ENCODE measurements at regions not wholly inside any gene's neighbourhood (a gene's known extent, or its start where the extent isn't known, plus 50 kb on each side); places are given as distances from the start of the nearest gene placed in this dataset.
"Not testable (repeated sequence)": the region's sequence is repeated elsewhere in the genome, so short reads cannot be mapped to it uniquely, and the experiment has no call there.

DNA sequence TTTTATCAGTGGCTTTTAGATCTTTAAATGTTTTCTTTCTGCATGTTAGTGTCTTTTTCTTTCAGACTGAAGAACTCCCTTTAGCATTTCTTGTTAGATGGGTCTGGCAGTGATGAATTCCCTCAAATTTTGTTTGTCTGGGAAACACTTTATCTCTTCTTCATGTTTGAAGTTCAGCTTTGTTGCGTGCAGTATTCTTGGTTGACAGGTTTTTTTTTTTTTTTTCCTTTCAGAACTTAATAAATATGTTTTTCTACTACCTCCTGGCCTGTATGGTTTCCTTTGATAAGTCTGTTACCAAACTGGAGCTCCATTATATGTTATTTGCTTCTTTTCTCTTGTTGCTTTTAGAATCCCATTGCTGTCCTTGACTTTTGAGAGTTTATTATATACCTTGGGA is 89.8 kb upstream of the ACKR3 start:
- DNase-seq (ENCODE audit: low spot score), result no peak
- TF ChIP-seq POLR2A (IDR thresholded peaks at IDR 0.05), result no peak
- no peak for TF ChIP-seq POLR2AphosphoS5 (IDR thresholded peaks at IDR 0.05)
- no peak for TF ChIP-seq CTCF (IDR thresholded peaks at IDR 0.05)
- Histone ChIP-seq H3K27ac (no peak overlapping the region), H3K27me3 (replicated peaks; ENCODE audit: insufficient read depth) (no peaks in the 10 kb centered on the region), H3K9me3 (no peaks in the 10 kb centered on the region), H3K36me3 (no peaks in the 10 kb centered on the region), H3K4me1 (replicated peaks) (no peaks in the 10 kb centered on the region), H3K4me3 (no peak overlapping the region)
- 100% methylated on average over 1 of the region's 1 CpG for WGBS
- intact Hi-C loops (cut with DNase I), result no loop called here

GRCh38 chr2:236483102-236483501 is 86.5 kb upstream of the ACKR3 start:
- Histone ChIP-seq H3K4me3 (no peak overlapping the region), H3K9me3 (no peaks in the 10 kb centered on the region), H3K27me3 (replicated peaks; ENCODE audit: insufficient read depth) (no peaks in the 10 kb centered on the region), H3K4me1 (replicated peaks) (no peaks in the 10 kb centered on the region), H3K36me3 (no peaks in the 10 kb centered on the region), H3K27ac (no peak overlapping the region)
- intact Hi-C loops (cut with DNase I), result no loop called here
- no peak for DNase-seq (ENCODE audit: low spot score)
- WGBS, result 100% methylated on average over 1 of the region's 1 CpG
- TF ChIP-seq CTCF (IDR thresholded peaks at IDR 0.05) (no peak), POLR2AphosphoS5 (IDR thresholded peaks at IDR 0.05) (no peak), POLR2A (IDR thresholded peaks at IDR 0.05) (no peak)

- Histone ChIP-seq H3K27me3 (replicated peaks; ENCODE audit: insufficient read depth) (no peaks in the 10 kb centered on the region), H3K9me3 (no peaks in the 10 kb centered on the region), H3K36me3 (no peaks in the 10 kb centered on the region), H3K4me3 (no peak overlapping the region), H3K4me1 (replicated peaks) (no peaks in the 10 kb centered on the region), H3K27ac (no peak overlapping the region)
- intact Hi-C loops (cut with DNase I), result no loop called here
- 93% methylated on average over 2 of the region's 2 CpGs for WGBS
- DNase-seq (ENCODE audit: low spot score), result no peak
- TF ChIP-seq POLR2AphosphoS5 (IDR thresholded peaks at IDR 0.05) (no peak), CTCF (IDR thresholded peaks at IDR 0.05) (no peak), POLR2A (IDR thresholded peaks at IDR 0.05) (no peak)
These were observed 84.1 kb upstream of the ACKR3 start for GRCh38 chr2:236485519-236485918.

DNA sequence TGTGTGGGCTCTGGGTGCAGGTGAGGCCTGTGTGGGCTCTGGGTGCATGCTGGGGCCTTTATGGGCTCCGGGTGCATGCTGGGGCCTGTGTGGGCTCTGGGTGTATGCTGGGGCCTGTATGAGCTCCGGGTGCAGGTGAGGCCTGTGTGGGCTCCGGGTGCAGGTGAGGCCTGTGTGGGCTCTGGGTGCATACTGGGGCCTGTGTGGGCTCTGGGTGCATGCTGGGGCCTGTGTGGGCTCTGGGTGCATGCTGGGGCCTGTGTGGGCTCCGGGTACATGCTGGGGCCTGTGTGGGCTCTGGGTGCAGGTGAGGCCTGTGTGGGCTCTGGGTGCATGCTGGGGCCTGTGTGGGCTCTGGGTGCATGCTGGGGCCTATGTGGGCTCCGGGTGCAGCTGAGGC is 80.5 kb upstream of the ACKR3 start:
- 86% methylated on average over 5 of the region's 5 CpGs for WGBS
- H3K27ac ChIP-seq; H3K27me3 ChIP-seq (replicated peaks; ENCODE audit: insufficient read depth); H3K4me3 ChIP-seq; intact Hi-C loops (cut with DNase I); H3K36me3 ChIP-seq; DNase-seq (ENCODE audit: low spot score); H3K9me3 ChIP-seq; H3K4me1 ChIP-seq (replicated peaks): not testable (repeated sequence)

GRCh38 chr2:236489895-236490404 is 79.7 kb upstream of the ACKR3 start:
- no peaks in the 10 kb centered on the region for H3K27me3 ChIP-seq (replicated peaks; ENCODE audit: insufficient read depth)
- WGBS, result 92% methylated on average over 3 of the region's 3 CpGs
- H3K4me1 ChIP-seq (replicated peaks), result no peaks in the 10 kb centered on the region
- no peak overlapping the region for H3K27ac ChIP-seq
- intact Hi-C loops (cut with DNase I), result no loop called here
- DNase-seq (ENCODE audit: low spot score), result no peak
- H3K36me3 ChIP-seq, result no peaks in the 10 kb centered on the region
- H3K4me3 ChIP-seq, result no peak overlapping the region
- no peak for TF ChIP-seq CTCF (IDR thresholded peaks at IDR 0.05)
- no peak for TF ChIP-seq POLR2A (IDR thresholded peaks at IDR 0.05)
- no peak for TF ChIP-seq POLR2AphosphoS5 (IDR thresholded peaks at IDR 0.05)
- H3K9me3 ChIP-seq, result no peaks in the 10 kb centered on the region
